Fibroblast of the aortic adventitia (primary cell): ENCODE measurements at regions not wholly inside any gene's neighbourhood (a gene's known extent, or its start where the extent isn't known, plus 50 kb on each side); places are given as distances from the start of the nearest gene placed in this dataset.
"Not testable (repeated sequence)": the region's sequence is repeated elsewhere in the genome, so short reads cannot be mapped to it uniquely, and the experiment has no call there.

ENCODE experiments used
- DNase-seq: peaks from one replicate; pipeline ENCODE4 v3.0.0-alpha.2; 2010; ENCODE audit warnings: low read depth
- H3K4me3 ChIP-seq: 2 replicates; pipeline ENCODE4 v1.5.1; 2011; ENCODE audit warnings: low read depth, mild to moderate bottlenecking, control low read depth, low read length, moderate library complexity
- TF ChIP-seq, protein P1 (sequence below): IDR thresholded peaks from 2 replicates; pipeline ENCODE4 v1.5.1; 2011; ENCODE audit warnings: mild to moderate bottlenecking, low read length, control low read depth, inconsistent platforms; ENCODE audit not compliant: insufficient read depth

DNA sequence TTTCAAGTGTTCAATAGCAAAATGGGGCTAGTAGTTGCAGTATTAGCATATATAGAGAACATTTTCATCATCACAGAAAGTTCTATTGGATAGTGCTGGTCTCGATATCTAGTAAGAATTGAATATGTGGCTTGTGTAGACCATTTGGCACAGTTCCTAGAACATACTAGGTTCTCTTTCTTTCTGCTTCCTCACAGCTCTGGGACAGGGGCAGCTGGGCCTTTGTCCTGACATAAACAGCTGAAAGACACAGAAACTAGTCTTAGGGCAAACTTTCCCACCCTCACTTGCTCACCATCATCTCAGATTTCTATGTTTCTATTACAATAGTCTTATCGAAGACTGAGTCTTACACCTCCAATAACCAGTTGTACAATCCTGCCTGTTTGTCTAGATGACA lies 63.7 kb upstream of the DLG1 start:
- H3K4me3 ChIP-seq: no peak overlapping the region
- no peak for DNase-seq
- TF ChIP-seq, protein P1, sequence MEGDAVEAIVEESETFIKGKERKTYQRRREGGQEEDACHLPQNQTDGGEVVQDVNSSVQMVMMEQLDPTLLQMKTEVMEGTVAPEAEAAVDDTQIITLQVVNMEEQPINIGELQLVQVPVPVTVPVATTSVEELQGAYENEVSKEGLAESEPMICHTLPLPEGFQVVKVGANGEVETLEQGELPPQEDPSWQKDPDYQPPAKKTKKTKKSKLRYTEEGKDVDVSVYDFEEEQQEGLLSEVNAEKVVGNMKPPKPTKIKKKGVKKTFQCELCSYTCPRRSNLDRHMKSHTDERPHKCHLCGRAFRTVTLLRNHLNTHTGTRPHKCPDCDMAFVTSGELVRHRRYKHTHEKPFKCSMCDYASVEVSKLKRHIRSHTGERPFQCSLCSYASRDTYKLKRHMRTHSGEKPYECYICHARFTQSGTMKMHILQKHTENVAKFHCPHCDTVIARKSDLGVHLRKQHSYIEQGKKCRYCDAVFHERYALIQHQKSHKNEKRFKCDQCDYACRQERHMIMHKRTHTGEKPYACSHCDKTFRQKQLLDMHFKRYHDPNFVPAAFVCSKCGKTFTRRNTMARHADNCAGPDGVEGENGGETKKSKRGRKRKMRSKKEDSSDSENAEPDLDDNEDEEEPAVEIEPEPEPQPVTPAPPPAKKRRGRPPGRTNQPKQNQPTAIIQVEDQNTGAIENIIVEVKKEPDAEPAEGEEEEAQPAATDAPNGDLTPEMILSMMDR: no peak

DNA sequence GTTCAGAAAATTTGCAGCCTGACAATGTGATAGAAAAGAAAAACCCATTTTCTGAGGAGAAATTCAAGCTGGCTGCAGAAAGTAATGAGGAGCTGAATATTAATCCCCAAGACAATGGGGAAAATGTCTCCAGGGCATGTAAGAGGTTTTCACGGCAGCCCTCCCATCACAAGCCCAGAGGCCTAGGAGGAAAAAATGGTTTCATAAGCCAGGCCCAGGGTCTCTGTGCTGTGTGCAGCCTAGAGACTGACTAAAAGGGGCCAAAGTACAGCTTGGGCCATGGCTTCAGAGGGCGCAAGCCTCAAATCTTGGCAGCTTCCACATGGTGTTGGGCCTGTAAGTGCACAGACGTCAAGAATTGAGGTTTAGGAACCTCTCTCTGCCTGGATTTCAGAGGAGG lies 61.7 kb upstream of the DLG1 start:
- H3K4me3 ChIP-seq, DNase-seq: not testable (repeated sequence)

DNA sequence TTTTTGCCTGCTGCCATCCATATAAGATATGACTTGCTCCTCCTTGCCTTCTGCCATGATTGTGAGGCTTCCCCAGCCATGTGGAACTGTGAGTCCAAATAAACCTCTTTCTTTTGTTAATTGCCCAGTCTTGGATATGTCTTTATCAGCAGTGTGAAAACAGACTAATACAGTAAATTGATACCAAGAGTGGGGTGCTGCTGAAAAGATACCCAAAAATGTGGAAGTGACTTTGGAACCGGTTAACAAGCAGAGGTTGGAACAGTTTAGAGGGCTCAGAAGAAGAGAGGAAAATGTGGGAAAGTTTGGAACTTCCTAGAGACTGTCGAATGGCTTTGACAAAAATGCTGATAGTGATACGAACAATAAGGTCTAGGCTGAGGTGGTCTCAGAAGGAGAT lies 61.1 kb upstream of the DLG1 start:
- not testable (repeated sequence) for DNase-seq

DNA sequence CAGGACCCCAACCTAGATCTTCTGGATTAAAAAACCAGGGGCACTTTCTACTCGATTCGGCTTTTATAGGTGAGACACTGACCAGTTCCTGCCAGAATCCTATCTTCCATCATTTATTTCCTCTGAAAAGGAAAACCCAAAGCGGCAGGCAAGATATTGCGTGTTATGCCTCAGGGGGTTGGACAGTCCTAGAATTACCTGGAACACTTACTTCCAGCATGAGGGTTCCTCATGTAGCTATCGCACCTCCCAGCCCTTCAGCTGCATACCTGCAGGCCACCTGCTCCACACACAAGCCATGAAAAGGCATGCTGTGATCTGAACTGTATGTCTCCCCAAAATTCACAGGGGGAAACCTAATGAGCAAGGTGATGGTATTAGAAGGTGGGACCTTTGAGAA lies 58.3 kb upstream of the DLG1 start:
- TF ChIP-seq, protein P1: no peak
- no peak overlapping the region for H3K4me3 ChIP-seq
- no peak for DNase-seq

More for the DNA sequence above, 61.1 kb upstream of the DLG1 start:
- H3K4me3 ChIP-seq: not testable (repeated sequence)

DNA sequence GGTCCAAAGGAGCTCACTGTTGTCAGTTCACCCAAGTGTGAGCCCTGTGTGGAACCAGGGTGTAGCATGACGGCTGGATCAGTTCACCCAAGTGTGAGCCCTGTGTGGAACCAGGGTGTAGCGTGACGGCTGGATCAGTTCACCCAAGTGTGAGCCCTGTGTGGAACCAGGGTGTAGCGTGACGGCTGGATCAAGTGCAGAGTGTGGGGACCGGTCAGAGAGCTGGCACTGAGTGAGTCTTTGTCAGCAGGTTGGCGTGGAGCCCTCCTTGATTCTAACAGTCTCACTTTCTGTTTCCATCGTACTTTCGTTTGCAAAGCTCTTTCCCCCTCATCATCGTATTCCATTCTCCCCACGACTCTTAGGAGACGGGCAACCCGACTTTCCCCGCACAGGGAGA lies 57.9 kb upstream of the DLG1 start:
- TF ChIP-seq, protein P1: no peak
- no peak for DNase-seq
- no peak overlapping the region for H3K4me3 ChIP-seq

DNA sequence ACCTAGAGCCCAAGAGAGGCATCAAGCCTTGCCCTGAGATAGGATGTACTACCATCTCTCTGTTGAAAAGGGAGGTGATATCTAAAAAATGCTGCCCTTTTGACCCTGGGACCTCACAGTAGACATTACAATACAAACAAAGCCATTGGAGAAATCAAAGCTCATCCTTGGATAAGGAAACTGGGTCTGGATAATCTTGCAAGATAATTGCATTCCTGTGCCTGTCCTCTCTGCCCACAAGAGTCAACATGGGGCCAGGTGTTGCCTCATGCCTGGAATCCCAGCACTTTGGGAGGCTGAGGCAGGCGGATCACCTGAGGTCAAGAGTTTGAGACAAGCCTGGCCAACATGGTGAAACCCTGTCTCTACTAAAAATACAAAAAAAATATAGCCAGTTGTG lies 57.3 kb upstream of the DLG1 start:
- TF ChIP-seq, protein P1: no peak
- no peak for DNase-seq
- H3K4me3 ChIP-seq: no peak overlapping the region

DNA sequence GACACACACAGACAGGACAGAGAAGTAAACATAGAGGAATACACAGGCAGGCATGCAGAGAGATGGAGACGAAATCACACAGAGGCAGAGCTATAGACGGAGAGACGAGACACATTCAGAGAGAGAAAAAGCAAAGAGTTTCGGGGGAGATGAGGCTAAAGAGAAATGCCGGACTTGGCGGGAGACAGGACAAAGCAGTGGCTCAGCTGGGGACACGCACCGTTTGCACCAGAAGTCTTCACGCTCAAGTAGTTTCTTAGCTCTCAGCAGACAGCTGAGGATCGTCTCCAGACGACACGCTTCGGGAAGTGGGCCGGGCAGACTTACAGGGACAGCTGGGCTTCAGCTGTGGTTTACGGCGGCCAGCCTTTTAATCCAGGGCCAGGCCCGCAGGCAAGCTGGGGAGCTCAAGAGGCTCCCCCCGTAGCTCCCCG lies 56.2 kb upstream of the DLG1 start:
- H3K4me3 ChIP-seq: no peak overlapping the region
- TF ChIP-seq, protein P1: no peak
- peak; percentile 44 for DNase-seq

DNA sequence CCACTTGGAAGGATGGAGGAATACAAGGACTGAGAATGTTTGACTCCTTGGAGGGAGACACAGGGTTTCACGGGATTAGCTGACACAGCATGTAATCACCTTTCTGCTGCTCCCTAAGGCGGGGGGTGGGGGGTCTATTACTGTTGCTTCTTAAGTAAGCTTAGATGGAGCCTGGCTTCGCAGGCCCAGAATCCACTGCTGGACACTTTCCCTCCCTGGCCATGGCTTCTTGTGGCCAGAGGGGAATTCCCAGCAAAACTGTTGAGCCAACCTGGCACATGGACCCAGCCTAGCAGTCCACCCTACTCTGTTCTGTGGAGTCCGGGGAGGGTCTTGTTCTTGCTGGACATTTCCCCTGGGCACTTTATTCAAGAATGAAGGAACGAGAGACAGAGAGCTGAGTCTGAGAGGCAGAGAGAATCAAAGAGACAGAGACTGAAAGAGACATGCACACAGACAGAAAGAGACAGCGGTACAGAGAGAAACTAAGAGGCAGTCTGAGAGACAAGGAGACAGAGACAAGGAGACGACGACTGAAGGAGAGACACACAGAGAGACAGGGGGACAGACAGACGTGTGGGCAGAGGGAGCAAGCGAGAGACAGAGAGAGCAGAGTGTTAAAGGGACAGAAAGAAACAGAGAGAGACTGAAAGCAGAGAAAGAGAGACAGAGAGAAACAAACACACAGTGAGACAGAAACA lies 55.6 kb upstream of the DLG1 start:
- DNase-seq: peak; percentile 65
- H3K4me3 ChIP-seq: no peak overlapping the region
- TF ChIP-seq, protein P1: no peak
